ENCODE measurements at regions not wholly inside any gene's neighbourhood (a gene's known extent, or its start where the extent isn't known, plus 50 kb on each side); places are given as distances from the start of the nearest gene placed in this dataset.

DNA sequence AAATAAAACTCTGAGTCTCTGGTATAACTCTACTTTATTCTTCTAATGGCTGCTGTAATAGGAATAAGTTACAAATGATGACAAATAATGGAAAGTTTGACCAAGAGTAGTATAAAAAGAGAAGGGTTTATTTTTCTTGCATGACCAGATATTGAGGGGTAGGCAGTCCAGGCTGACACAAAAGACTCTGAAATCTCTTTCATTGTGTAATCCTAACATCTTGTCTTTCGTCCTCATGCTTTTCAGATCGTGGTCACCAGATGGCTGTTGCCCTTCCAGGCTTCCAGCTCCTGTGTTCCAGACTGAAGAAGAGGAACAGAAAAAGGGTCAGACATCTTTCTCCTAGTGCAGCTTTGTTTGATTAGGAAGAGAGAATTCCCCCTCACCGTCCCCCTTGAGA is 176.9 kb upstream of the GK2 start:
- TF ChIP-seq POLR2A (IDR thresholded peaks at IDR 0.05) = no peak
- TF ChIP-seq, protein P1, sequence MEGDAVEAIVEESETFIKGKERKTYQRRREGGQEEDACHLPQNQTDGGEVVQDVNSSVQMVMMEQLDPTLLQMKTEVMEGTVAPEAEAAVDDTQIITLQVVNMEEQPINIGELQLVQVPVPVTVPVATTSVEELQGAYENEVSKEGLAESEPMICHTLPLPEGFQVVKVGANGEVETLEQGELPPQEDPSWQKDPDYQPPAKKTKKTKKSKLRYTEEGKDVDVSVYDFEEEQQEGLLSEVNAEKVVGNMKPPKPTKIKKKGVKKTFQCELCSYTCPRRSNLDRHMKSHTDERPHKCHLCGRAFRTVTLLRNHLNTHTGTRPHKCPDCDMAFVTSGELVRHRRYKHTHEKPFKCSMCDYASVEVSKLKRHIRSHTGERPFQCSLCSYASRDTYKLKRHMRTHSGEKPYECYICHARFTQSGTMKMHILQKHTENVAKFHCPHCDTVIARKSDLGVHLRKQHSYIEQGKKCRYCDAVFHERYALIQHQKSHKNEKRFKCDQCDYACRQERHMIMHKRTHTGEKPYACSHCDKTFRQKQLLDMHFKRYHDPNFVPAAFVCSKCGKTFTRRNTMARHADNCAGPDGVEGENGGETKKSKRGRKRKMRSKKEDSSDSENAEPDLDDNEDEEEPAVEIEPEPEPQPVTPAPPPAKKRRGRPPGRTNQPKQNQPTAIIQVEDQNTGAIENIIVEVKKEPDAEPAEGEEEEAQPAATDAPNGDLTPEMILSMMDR (IDR thresholded peaks at IDR 0.05) = no peak
- no peak for TF ChIP-seq POLR2AphosphoS5 (IDR thresholded peaks at IDR 0.05)
